ENCODE measurements at regions not wholly inside any gene's neighbourhood (a gene's known extent, or its start where the extent isn't known, plus 50 kb on each side); places are given as distances from the start of the nearest gene placed in this dataset.

DNA sequence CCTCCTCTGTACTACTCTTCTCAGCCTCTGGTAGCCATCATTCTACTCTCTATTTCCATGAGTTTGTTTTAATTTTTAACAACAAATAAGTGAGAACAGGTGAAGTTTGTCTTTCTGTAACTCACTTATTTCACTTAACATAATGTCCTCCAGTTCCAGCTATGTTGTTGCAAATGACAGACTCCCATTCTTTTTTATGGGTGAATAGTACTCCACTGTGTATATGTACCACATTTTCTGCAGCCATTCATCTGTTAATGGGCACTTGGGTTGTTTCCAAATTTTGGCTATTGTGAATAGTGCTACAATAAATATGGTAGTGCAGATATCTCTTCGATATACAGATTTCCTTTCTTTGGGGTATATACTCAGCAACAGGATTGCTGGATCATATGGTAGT lies 73.7 kb upstream of the TNFRSF21 start:
- in situ Hi-C loops (cut with MboI; ENCODE audit: low sequenced_read_pairs) (no loop called here), dilution Hi-C loops (cut with HindIII; ENCODE audit: low sequenced_read_pairs, unreplicated experiment) (no loop called here), intact Hi-C loops (cut with micrococcal nuclease) (no loop called here)
- no peaks in the 10 kb centered on the region for H3K4me1 ChIP-seq (ENCODE audit: control insufficient read depth, insufficient read depth, low read length)
- ChIA-PET POLR2A (ENCODE audit: unreplicated experiment) (no interaction called here), CTCF (no interaction called here)
- no peak overlapping the region for H4K91ac ChIP-seq (ENCODE audit: insufficient read depth, low read depth, low read length)
- no peak overlapping the region for H3K18ac ChIP-seq (ENCODE audit: low read depth, low read length)
- no peak overlapping the region for H4K5ac ChIP-seq (ENCODE audit: low read depth, low read length)
- H3K9me3 ChIP-seq (ENCODE audit: control insufficient read depth, insufficient read depth, low read length), result no peaks in the 10 kb centered on the region
- no peak overlapping the region for H4K8ac ChIP-seq (ENCODE audit: low read depth in 2 of 2, low read length in 2 of 2)
- H2BK120ac ChIP-seq (ENCODE audit: low read depth, low read length), result no peak overlapping the region
- no peak overlapping the region for H3K4me3 ChIP-seq (ENCODE audit: insufficient read depth, low read depth, low read length)
- TF ChIP-seq RFX5 (IDR thresholded peaks at IDR 0.05; ENCODE audit: low read depth, low read length), result no peak
- no peak for TF ChIP-seq BHLHE40 (IDR thresholded peaks at IDR 0.05; ENCODE audit: low read depth, low read length)
- no peak for TF ChIP-seq RAD21 (IDR thresholded peaks at IDR 0.05; ENCODE audit: low read length)
- no peak for TF ChIP-seq MXI1 (IDR thresholded peaks at IDR 0.05; ENCODE audit: borderline replicate concordance, low read depth, low read length)
- TF ChIP-seq, protein P1, sequence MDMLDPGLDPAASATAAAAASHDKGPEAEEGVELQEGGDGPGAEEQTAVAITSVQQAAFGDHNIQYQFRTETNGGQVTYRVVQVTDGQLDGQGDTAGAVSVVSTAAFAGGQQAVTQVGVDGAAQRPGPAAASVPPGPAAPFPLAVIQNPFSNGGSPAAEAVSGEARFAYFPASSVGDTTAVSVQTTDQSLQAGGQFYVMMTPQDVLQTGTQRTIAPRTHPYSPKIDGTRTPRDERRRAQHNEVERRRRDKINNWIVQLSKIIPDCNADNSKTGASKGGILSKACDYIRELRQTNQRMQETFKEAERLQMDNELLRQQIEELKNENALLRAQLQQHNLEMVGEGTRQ (IDR thresholded peaks at IDR 0.05; ENCODE audit: low read depth, low read length), result no peak
- TF ChIP-seq MAFK (IDR thresholded peaks at IDR 0.05; ENCODE audit: low read depth, low read length), result no peak
- no peak for TF ChIP-seq CHD1 (IDR thresholded peaks at IDR 0.05; ENCODE audit: low read depth, low read length)
- no peak overlapping the region for H2AFZ ChIP-seq (replicated peaks; ENCODE audit: low read length, poor library complexity)
- H3K4ac ChIP-seq (ENCODE audit: low read depth, low read length), result no peak overlapping the region
- ATAC-seq (ENCODE audit: low read depth), result no peak
- H3K9me1 ChIP-seq (ENCODE audit: insufficient read depth, low read length), result no peaks in the 10 kb centered on the region
- no peak overlapping the region for H2BK20ac ChIP-seq (ENCODE audit: low read depth, low read length)
- H3K27me3 ChIP-seq (ENCODE audit: control insufficient read depth, insufficient read depth, low read length), result no peaks in the 10 kb centered on the region
- H3K36me3 ChIP-seq (ENCODE audit: control insufficient read depth, insufficient read depth, low read length), result no peaks in the 10 kb centered on the region
- no peak overlapping the region for H3K27ac ChIP-seq (ENCODE audit: insufficient read depth, low read length)
- H3K4me2 ChIP-seq (ENCODE audit: low read depth, low read length), result no peak overlapping the region
- no peak overlapping the region for H3K9ac ChIP-seq (ENCODE audit: low read depth, low read length)
- no TSS peak for BruUV-seq (replicated peaks)
- H3K14ac ChIP-seq (replicated peaks; ENCODE audit: low read depth, low read length), result no peak overlapping the region
- no peak overlapping the region for H3K23ac ChIP-seq (ENCODE audit: low read depth, low read length)
- H2AK9ac ChIP-seq (replicated peaks; ENCODE audit: low read depth, low read length, poor library complexity), result no peak overlapping the region
- H2AK5ac ChIP-seq (ENCODE audit: low read depth, low read length), result no peak overlapping the region
- no peak overlapping the region for H2BK15ac ChIP-seq (ENCODE audit: low read depth, low read length)
- no CpG with 5 or more reads among the region's 1 CpG for WGBS, 2 experiments (ENCODE audit: extremely low coverage in 2 of 2, insufficient read length in 1 of 2)
- no peak overlapping the region for H2BK5ac ChIP-seq (ENCODE audit: low read depth, low read length, poor library complexity, severe bottlenecking)
- no peak for DNase-seq
- H4K20me1 ChIP-seq (ENCODE audit: insufficient read depth, low read length), result no peaks in the 10 kb centered on the region
- no peak overlapping the region for H3K56ac ChIP-seq (ENCODE audit: extremely low read depth, insufficient read depth, low read length)
- no peaks in the 10 kb centered on the region for H3K79me1 ChIP-seq (ENCODE audit: low read depth in 1 of 2, low read length in 2 of 2)

Data from IMR-90 (cell line).